ENCODE measurements at regions not wholly inside any gene's neighbourhood (a gene's known extent, or its start where the extent isn't known, plus 50 kb on each side); places are given as distances from the start of the nearest gene placed in this dataset.
"Not testable (repeated sequence)": the region's sequence is repeated elsewhere in the genome, so short reads cannot be mapped to it uniquely, and the experiment has no call there.

- DNase-seq (ENCODE audit: low read depth), result no peak
Measured at GRCh38 chr3:104244680-104245220, 1122.0 kb upstream of the ALCAM start.

- no peak for DNase-seq (ENCODE audit: low read depth)
Measured at GRCh38 chr3:104245261-104245660, 1121.4 kb upstream of the ALCAM start.

GRCh38 chr3:104245981-104246380 lies 1120.7 kb upstream of the ALCAM start:
- DNase-seq (ENCODE audit: low read depth), result peak; percentile 1

- no peak for DNase-seq (ENCODE audit: low read depth)
Measured at GRCh38 chr3:104257486-104257885, 1109.2 kb upstream of the ALCAM start.

GRCh38 chr3:104263477-104263876 lies 1103.2 kb upstream of the ALCAM start:
- no peak for DNase-seq (ENCODE audit: low read depth)

GRCh38 chr3:104266219-104266618 lies 1100.5 kb upstream of the ALCAM start:
- DNase-seq (ENCODE audit: low read depth), result not testable (repeated sequence)

- no peak for DNase-seq (ENCODE audit: low read depth)
Measured at GRCh38 chr3:104269771-104270170, 1096.9 kb upstream of the ALCAM start.

GRCh38 chr3:104273046-104273649 lies 1093.6 kb upstream of the ALCAM start:
- DNase-seq (ENCODE audit: low read depth), result peak; percentile 45

GRCh38 chr3:104275199-104275598 lies 1091.5 kb upstream of the ALCAM start:
- DNase-seq (ENCODE audit: low read depth), result no peak

- DNase-seq (ENCODE audit: low read depth), result peak; percentile 81
Measured at GRCh38 chr3:104279617-104280016, 1087.1 kb upstream of the ALCAM start.

- no peak for DNase-seq (ENCODE audit: low read depth)
Measured at GRCh38 chr3:104281713-104282112, 1085.0 kb upstream of the ALCAM start.

GRCh38 chr3:104286645-104287044 lies 1080.1 kb upstream of the ALCAM start:
- DNase-seq (ENCODE audit: low read depth), result no peak

GRCh38 chr3:104291437-104291851 lies 1075.3 kb upstream of the ALCAM start:
- peak; percentile 21 for DNase-seq (ENCODE audit: low read depth)

- no peak for DNase-seq (ENCODE audit: low read depth)
Measured at GRCh38 chr3:104291878-104292277, 1074.8 kb upstream of the ALCAM start.

GRCh38 chr3:104297617-104298016 lies 1069.1 kb upstream of the ALCAM start:
- no peak for DNase-seq (ENCODE audit: low read depth)

- DNase-seq (ENCODE audit: low read depth), result no peak
Measured at GRCh38 chr3:104298662-104299061, 1068.0 kb upstream of the ALCAM start.

GRCh38 chr3:104316118-104316517 lies 1050.6 kb upstream of the ALCAM start:
- DNase-seq (ENCODE audit: low read depth), result peak; percentile 45

- no peak for DNase-seq (ENCODE audit: low read depth)
Measured at GRCh38 chr3:104323226-104323625, 1043.5 kb upstream of the ALCAM start.

- DNase-seq (ENCODE audit: low read depth), result no peak
Measured at GRCh38 chr3:104347291-104347690, 1019.4 kb upstream of the ALCAM start.

- DNase-seq (ENCODE audit: low read depth), result no peak
Measured at GRCh38 chr3:104349836-104350235, 1016.9 kb upstream of the ALCAM start.

GRCh38 chr3:104353951-104354350 lies 1012.8 kb upstream of the ALCAM start:
- DNase-seq (ENCODE audit: low read depth), result no peak

- DNase-seq (ENCODE audit: low read depth), result peak; percentile 98
Measured at GRCh38 chr3:104359546-104359945, 1007.2 kb upstream of the ALCAM start.

GRCh38 chr3:104360038-104360437 lies 1006.7 kb upstream of the ALCAM start:
- peak; percentile 19 for DNase-seq (ENCODE audit: low read depth)

GRCh38 chr3:104361748-104362147 lies 1005.0 kb upstream of the ALCAM start:
- not testable (repeated sequence) for DNase-seq (ENCODE audit: low read depth)
